T-cell (primary cell): ENCODE measurements at regions not wholly inside any gene's neighbourhood (a gene's known extent, or its start where the extent isn't known, plus 50 kb on each side); places are given as distances from the start of the nearest gene placed in this dataset.

Experiments used
- ATAC-seq, 4 experiments: fragments of 200-7000 bp in 3 of 4; fragments of 150-1000 bp in 1 of 4; cut with Tn5 transposase; replicated peaks in 1 of 4; 1 replicate in 3 of 4; 2 replicates in 1 of 4; pipeline ENCODE4 v1.10.0; 2021; ENCODE audit warnings: moderate library complexity in 3 of 4, mild to moderate bottlenecking in 2 of 4, moderate number of reproducible peaks in 1 of 4
- CTCF ChIA-PET, 2 donors: fragments of 300-600 bp; sonication (Branson Sonifier 250); formaldehyde crosslinking; loops; one replicate each; lab custom pipeline; 2022; ENCODE audit warnings: antibody characterized with exemption in 2 of 2; lab: Charles Lee
- POLR2A ChIA-PET, 2 donors: fragments of 300-600 bp; sonication (Branson Sonifier 250); formaldehyde crosslinking; loops; one replicate each; lab custom pipeline; 2022; ENCODE audit warnings: antibody characterized with exemption in 2 of 2; lab: Charles Lee
- DNase-seq, 35 experiments: peaks; one replicate each; pipeline versions ENCODE4 v3.0.0 to v3.0.0-alpha.2; 2013 to 2023
- H3K27ac ChIP-seq: one replicate; pipeline ENCODE4 v1.5.1; 2013; ENCODE audit warnings: low read length
- H3K27me3 ChIP-seq, 2 experiments: replicated peaks in 1 of 2; 1 replicate in 1 of 2; 2 replicates in 1 of 2; pipeline versions ENCODE4 v1.6.1 to v1.7.0; 2013; ENCODE audit warnings: low read length in 1 of 2, mixed read lengths in 1 of 2; ENCODE audit not compliant: control insufficient read depth in 2 of 2, insufficient read depth in 2 of 2; ENCODE audit errors: extremely low read depth in 1 of 2
- H3K36me3 ChIP-seq, 2 donors: 1 replicate in 1 of 2; 2 replicates in 1 of 2; pipeline versions ENCODE4 v1.6.1 to v1.7.0; 2013; ENCODE audit warnings: low read length in 1 of 2; ENCODE audit not compliant: control insufficient read depth in 2 of 2, insufficient read depth in 1 of 2; ENCODE audit errors: extremely low read depth in 1 of 2
- H3K4me1 ChIP-seq, 2 experiments: 1 replicate in 1 of 2; 2 replicates in 1 of 2; pipeline versions ENCODE4 v1.6.1 to v1.7.0; 2013; ENCODE audit warnings: low read length in 2 of 2, mixed read lengths in 1 of 2; ENCODE audit not compliant: insufficient read depth in 2 of 2, control insufficient read depth in 1 of 2; ENCODE audit errors: extremely low read depth in 1 of 2
- H3K4me3 ChIP-seq, 2 donors: 1 replicate in 1 of 2; 2 replicates in 1 of 2; pipeline versions ENCODE4 v1.5.1 to v1.7.0; 2013; ENCODE audit warnings: mild to moderate bottlenecking in 2 of 2, low read length in 1 of 2, moderate library complexity in 1 of 2; ENCODE audit not compliant: control insufficient read depth in 1 of 2; ENCODE audit errors: extremely low read depth in 1 of 2
- H3K9me3 ChIP-seq: 2 replicates; pipeline ENCODE4 v1.7.0; 2013
- H3K27ac Mint-ChIP-seq, 2 donors: one replicate each; pipeline ENCODE4 v1.8.0; 2020 to 2021; ENCODE audit warnings: mild to moderate bottlenecking in 2 of 2, mixed read lengths in 2 of 2
- H3K27me3 Mint-ChIP-seq, 2 donors: one replicate each; pipeline ENCODE4 v1.8.0; 2021 to 2022; ENCODE audit warnings: mixed read lengths in 2 of 2
- H3K36me3 Mint-ChIP-seq: one replicate; pipeline ENCODE4 v1.8.0; 2021; ENCODE audit warnings: mixed read lengths
- H3K4me1 Mint-ChIP-seq, 3 donors: one replicate each; pipeline ENCODE4 v1.8.0; 2020 to 2022; ENCODE audit warnings: mixed read lengths in 3 of 3, mild to moderate bottlenecking in 1 of 3
- H3K4me3 Mint-ChIP-seq, 3 donors: one replicate each; pipeline ENCODE4 v1.8.0; 2020 to 2022; ENCODE audit warnings: mild to moderate bottlenecking in 3 of 3, mixed read lengths in 3 of 3, moderate library complexity in 3 of 3
- H3K9me3 Mint-ChIP-seq, 3 donors: one replicate each; pipeline ENCODE4 v1.8.0; 2020 to 2022; ENCODE audit warnings: mixed read lengths in 3 of 3
- whole genome bisulfite sequencing: methylation state at CpG from one replicate; pipeline ENCODE4 v1.1.5; 2013; ENCODE audit warnings: missing lambda C conversion rate; ENCODE audit not compliant: insufficient coverage; 5-methylcytosine and 5-hydroxymethylcytosine counted together

GRCh38 chr20:51253280-51253679 is 230.4 kb upstream of the KCNG1 start:
- ChIA-PET POLR2A (no interaction called here), CTCF (no interaction called here)
- no CpG with 5 or more reads among the region's 1 CpG for WGBS
- Mint-ChIP-seq H3K27me3 (peaks cover 31 to 34% of the 10 kb centered on the region in 2 donors), H3K27ac (no peak overlapping the region), H3K4me1 (no peaks in the 10 kb centered on the region), H3K9me3 (no peaks in the 10 kb centered on the region), H3K36me3 (no peaks in the 10 kb centered on the region), H3K4me3 (no peak overlapping the region)
- Histone ChIP-seq H3K36me3 (no peaks in the 10 kb centered on the region), H3K4me3 (no peak overlapping the region), H3K27me3 (peaks cover 0 to 17% of the 10 kb centered on the region in 2 experiments), H3K27ac (no peak overlapping the region), H3K9me3 (no peaks in the 10 kb centered on the region), H3K4me1 (no peaks in the 10 kb centered on the region)
- DNase-seq: no peak
- no peak for ATAC-seq

- no peak for ATAC-seq
Measured at GRCh38 chr20:51249781-51250180, 226.9 kb upstream of the KCNG1 start.

GRCh38 chr20:51249215-51249614 is 226.3 kb upstream of the KCNG1 start:
- H3K4me3 Mint-ChIP-seq: no peak overlapping the region
- no peak overlapping the region for H3K4me3 ChIP-seq
- H3K36me3 ChIP-seq: no peaks in the 10 kb centered on the region
- no peaks in the 10 kb centered on the region for H3K9me3 ChIP-seq
- H3K4me1 Mint-ChIP-seq: no peaks in the 10 kb centered on the region
- ATAC-seq: no peak
- H3K27ac Mint-ChIP-seq: no peak overlapping the region
- H3K27ac ChIP-seq: no peak overlapping the region
- no peaks in the 10 kb centered on the region for H3K36me3 Mint-ChIP-seq
- no peaks in the 10 kb centered on the region for H3K4me1 ChIP-seq
- H3K27me3 ChIP-seq: peaks cover 0 to 13% of the 10 kb centered on the region in 2 experiments
- WGBS: 60% methylated on average over 1 of the region's 4 CpGs
- ChIA-PET CTCF (no interaction called here), POLR2A (no interaction called here)
- DNase-seq: no peak
- H3K27me3 Mint-ChIP-seq: peaks cover 20 to 32% of the 10 kb centered on the region in 2 donors
- no peaks in the 10 kb centered on the region for H3K9me3 Mint-ChIP-seq

More at GRCh38 chr20:51249781-51250180, 226.9 kb upstream of the KCNG1 start:
- WGBS: 60% methylated on average over 4 of the region's 6 CpGs
- Mint-ChIP-seq H3K27me3 (peaks cover 20 to 32% of the 10 kb centered on the region in 2 donors), H3K9me3 (no peaks in the 10 kb centered on the region), H3K27ac (no peak overlapping the region), H3K4me3 (no peak overlapping the region), H3K4me1 (no peaks in the 10 kb centered on the region), H3K36me3 (no peaks in the 10 kb centered on the region)
- Histone ChIP-seq H3K27me3 (peaks cover 0 to 17% of the 10 kb centered on the region in 2 experiments), H3K36me3 (no peaks in the 10 kb centered on the region), H3K4me1 (no peaks in the 10 kb centered on the region), H3K9me3 (no peaks in the 10 kb centered on the region), H3K27ac (no peak overlapping the region), H3K4me3 (no peak overlapping the region)
- DNase-seq: no peak
- CTCF ChIA-PET: no interaction called here
- POLR2A ChIA-PET: interaction anchor here in 1 of 2 donors (0.7 kb wide), 1 partner anchor 25 kb away, joined by 4 read pairs; no protein-coding TSS in a partner anchor

DNA sequence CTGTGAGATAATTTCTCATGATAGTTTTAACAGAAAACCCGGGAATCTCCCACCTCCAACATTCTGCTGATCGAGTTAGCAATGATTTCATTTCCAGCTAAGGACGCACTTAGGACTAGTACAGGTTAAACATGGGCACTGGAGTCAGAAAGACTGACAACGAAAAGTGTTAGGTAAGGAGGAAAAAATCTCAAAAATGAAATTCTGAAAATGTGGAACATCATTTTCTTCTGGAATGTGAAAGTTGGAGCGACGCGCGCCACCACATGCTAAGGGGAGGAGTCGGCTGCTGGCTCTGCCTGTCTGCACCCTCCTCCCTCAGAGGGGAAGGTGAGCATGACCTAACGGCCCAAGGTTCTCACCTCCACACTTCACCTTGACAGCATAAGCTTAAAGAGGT is 221.6 kb upstream of the KCNG1 start:
- no peaks in the 10 kb centered on the region for H3K9me3 ChIP-seq
- no peaks in the 10 kb centered on the region for H3K36me3 Mint-ChIP-seq
- DNase-seq (no peak), ATAC-seq (no peak)
- H3K4me3 Mint-ChIP-seq: no peak overlapping the region
- no peaks in the 10 kb centered on the region for H3K4me1 ChIP-seq
- H3K27ac ChIP-seq: no peak overlapping the region
- 90% methylated on average over 2 of the region's 10 CpGs for WGBS
- H3K36me3 ChIP-seq: no peaks in the 10 kb centered on the region
- peaks cover 15 to 24% of the 10 kb centered on the region in 2 donors for H3K27me3 Mint-ChIP-seq
- H3K4me1 Mint-ChIP-seq: no peaks in the 10 kb centered on the region
- POLR2A ChIA-PET: no interaction called here
- peaks cover 0 to 4% of the 10 kb centered on the region in 2 experiments for H3K27me3 ChIP-seq
- no peak overlapping the region for H3K4me3 ChIP-seq
- peaks cover 0 to 15% (median 4%) of the 10 kb centered on the region in 3 donors for H3K9me3 Mint-ChIP-seq
- CTCF ChIA-PET: no interaction called here
- no peak overlapping the region for H3K27ac Mint-ChIP-seq

GRCh38 chr20:51238675-51239305 is 215.9 kb upstream of the KCNG1 start:
- WGBS: 92% methylated on average over 5 of the region's 8 CpGs
- Mint-ChIP-seq H3K27ac (no peak overlapping the region), H3K4me3 (no peak overlapping the region), H3K36me3 (no peaks in the 10 kb centered on the region), H3K27me3 (peaks cover 29 to 37% of the 10 kb centered on the region in 2 donors), H3K9me3 (peaks cover 0 to 15% (median 4%) of the 10 kb centered on the region in 3 donors), H3K4me1 (no peaks in the 10 kb centered on the region)
- ChIA-PET CTCF (no interaction called here), POLR2A (no interaction called here)
- ATAC-seq (no peak), DNase-seq (no peak)
- no peak overlapping the region for H3K27ac ChIP-seq
- no peaks in the 10 kb centered on the region for H3K4me1 ChIP-seq
- no peaks in the 10 kb centered on the region for H3K9me3 ChIP-seq
- no peak overlapping the region for H3K4me3 ChIP-seq
- peaks cover 0 to 18% of the 10 kb centered on the region in 2 experiments for H3K27me3 ChIP-seq
- H3K36me3 ChIP-seq: no peaks in the 10 kb centered on the region

DNA sequence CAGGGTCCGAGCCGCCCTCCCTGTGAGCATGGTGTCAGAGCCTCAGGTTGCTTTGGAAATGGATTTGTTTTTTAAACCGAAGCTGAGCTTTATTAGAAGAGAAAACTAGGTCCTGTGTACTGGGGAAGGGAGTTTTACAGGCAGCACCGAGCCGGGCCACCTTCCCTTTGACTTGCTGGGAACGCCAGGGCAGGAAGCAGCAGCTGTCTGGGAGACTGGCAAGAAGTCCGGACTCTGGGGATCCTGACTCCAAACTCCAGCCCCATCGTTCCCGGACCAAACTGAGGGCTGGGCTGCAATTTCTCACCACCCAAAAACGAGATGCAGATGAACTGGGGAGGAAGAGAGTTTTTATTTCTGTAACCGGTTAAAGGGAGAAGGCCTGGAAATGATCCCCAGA is 214.9 kb upstream of the KCNG1 start:
- H3K36me3 ChIP-seq: no peaks in the 10 kb centered on the region
- Mint-ChIP-seq H3K9me3 (peaks cover 0 to 8% (median 4%) of the 10 kb centered on the region in 3 donors), H3K4me3 (no peak overlapping the region), H3K27me3 (peaks cover 31 to 33% of the 10 kb centered on the region in 2 donors), H3K36me3 (no peaks in the 10 kb centered on the region), H3K27ac (no peak overlapping the region), H3K4me1 (no peaks in the 10 kb centered on the region)
- H3K9me3 ChIP-seq: no peaks in the 10 kb centered on the region
- no peaks in the 10 kb centered on the region for H3K4me1 ChIP-seq
- ChIA-PET POLR2A (no interaction called here), CTCF (no interaction called here)
- no peak overlapping the region for H3K27ac ChIP-seq
- peaks cover 0 to 22% of the 10 kb centered on the region in 2 experiments for H3K27me3 ChIP-seq
- ATAC-seq (no peak), DNase-seq (no peak)
- H3K4me3 ChIP-seq: no peak overlapping the region
- WGBS: 93% methylated on average over 7 of the region's 11 CpGs
